Mucosa of rectum (tissue), 2 donors: ENCODE measurements at regions not wholly inside any gene's neighbourhood (a gene's known extent, or its start where the extent isn't known, plus 50 kb on each side); places are given as distances from the start of the nearest gene placed in this dataset.

Experiments used
- H3K27ac ChIP-seq, 2 donors: one replicate each; pipeline ENCODE4 v1.7.0; 2013; ENCODE audit warnings: inconsistent platforms in 2 of 2, low read depth in 2 of 2, low read length in 2 of 2
- H3K27me3 ChIP-seq, 2 donors: one replicate each; pipeline ENCODE4 v1.7.0; 2013; ENCODE audit warnings: low read length in 2 of 2; ENCODE audit not compliant: control insufficient read depth in 2 of 2, insufficient read depth in 2 of 2
- H3K36me3 ChIP-seq, 2 donors: one replicate each; pipeline ENCODE4 v1.7.0; 2013; ENCODE audit warnings: low read length in 2 of 2; ENCODE audit not compliant: control insufficient read depth in 2 of 2, insufficient read depth in 2 of 2
- H3K4me1 ChIP-seq, 2 donors: one replicate each; pipeline ENCODE4 v1.7.0; 2013; ENCODE audit warnings: low read length in 2 of 2, mild to moderate bottlenecking in 1 of 2; ENCODE audit not compliant: control insufficient read depth in 2 of 2, insufficient read depth in 2 of 2
- H3K4me3 ChIP-seq, 2 donors: one replicate each; pipeline ENCODE4 v1.7.0; 2013; ENCODE audit warnings: low read length in 2 of 2
- H3K9ac ChIP-seq, 2 donors: one replicate each; pipeline ENCODE4 v1.7.0; 2013; ENCODE audit warnings: low read length in 2 of 2, low read depth in 1 of 2, mild to moderate bottlenecking in 1 of 2
- H3K9me3 ChIP-seq, 2 donors: one replicate each; pipeline ENCODE4 v1.7.0; 2013; ENCODE audit warnings: low read length in 2 of 2; ENCODE audit not compliant: control insufficient read depth in 2 of 2
- donor health status: healthy.
- donor health status: Normal muscosa, but diverticular disease.

DNA sequence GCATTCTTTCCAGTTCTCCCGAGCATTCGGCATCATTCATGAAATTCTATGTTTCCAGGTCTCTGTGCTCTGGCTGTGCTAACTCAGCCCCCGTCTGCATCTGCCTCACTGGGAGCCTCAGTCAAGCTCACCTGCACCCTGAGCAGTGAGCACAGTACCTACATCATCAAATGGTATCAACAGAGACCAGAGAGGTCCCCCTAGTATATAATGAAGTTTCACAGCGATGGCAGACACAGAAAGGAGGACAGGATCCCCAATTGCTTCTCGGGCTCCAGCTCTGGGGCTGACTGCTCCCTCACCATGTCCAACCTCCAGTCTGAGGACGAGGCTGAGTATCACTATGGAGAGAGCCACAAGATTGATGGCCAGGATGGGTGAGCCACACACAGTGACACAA lies 52.8 kb upstream of the IGLL5 start:
- H3K9me3 ChIP-seq, result no peaks in the 10 kb centered on the region
- H3K4me3 ChIP-seq, result no peak overlapping the region
- H3K4me1 ChIP-seq, result no peaks in the 10 kb centered on the region
- no peak overlapping the region for H3K27ac ChIP-seq
- no peak overlapping the region for H3K9ac ChIP-seq
- peaks cover 0 to 4% of the 10 kb centered on the region in 2 donors for H3K27me3 ChIP-seq
- H3K36me3 ChIP-seq, result no peaks in the 10 kb centered on the region

DNA sequence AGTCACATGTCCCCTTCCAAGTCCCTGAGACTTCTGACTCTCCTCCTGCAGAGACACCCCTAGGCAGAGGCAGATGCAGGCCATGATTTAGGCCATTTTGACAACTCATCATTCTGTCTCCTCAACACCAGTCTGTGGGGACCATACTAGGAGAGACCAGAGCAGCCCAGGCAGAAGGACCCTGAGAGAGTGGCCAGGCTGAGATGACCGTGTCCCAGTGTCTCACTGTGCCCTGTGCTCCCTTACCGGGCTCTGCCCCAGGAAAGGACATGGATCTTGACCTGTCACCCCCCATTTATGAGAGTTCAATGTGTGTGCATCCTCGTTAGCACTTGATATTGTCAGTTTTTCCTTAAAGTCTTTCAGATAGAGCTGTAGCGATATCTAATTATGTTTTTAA lies 52.4 kb upstream of the IGLL5 start:
- Histone ChIP-seq H3K27ac (no peak overlapping the region), H3K36me3 (no peaks in the 10 kb centered on the region), H3K4me1 (no peaks in the 10 kb centered on the region), H3K9me3 (no peaks in the 10 kb centered on the region), H3K9ac (no peak overlapping the region), H3K27me3 (peaks cover 0 to 2% of the 10 kb centered on the region in 2 donors), H3K4me3 (no peak overlapping the region)

DNA sequence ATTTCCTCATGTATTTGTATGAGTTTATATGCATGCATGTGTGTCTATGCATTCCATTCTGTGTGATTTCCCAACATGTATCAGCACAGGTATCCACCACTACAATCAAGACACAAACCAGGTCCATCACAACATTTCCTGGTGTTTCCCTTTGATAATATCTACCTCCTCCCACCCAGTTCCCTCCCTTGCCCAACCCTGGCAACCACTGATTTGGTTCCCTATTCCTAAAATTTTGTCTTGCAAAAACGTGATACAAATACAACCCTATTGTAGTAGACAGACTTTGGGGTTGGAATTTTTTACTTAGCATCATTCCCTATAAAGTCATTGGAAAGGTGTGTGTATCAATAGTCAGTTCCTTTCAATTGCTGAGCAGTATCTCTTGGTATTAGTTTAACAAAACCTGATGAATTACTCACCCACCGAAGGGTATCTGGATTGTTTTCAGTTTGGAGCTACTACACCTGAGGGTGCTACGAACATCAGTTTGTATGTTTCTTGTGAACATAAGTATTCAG lies 51.8 kb upstream of the IGLL5 start:
- Histone ChIP-seq H3K9me3 (no peaks in the 10 kb centered on the region), H3K27me3 (no peaks in the 10 kb centered on the region), H3K4me1 (no peaks in the 10 kb centered on the region), H3K4me3 (no peak overlapping the region), H3K27ac (no peak overlapping the region), H3K36me3 (no peaks in the 10 kb centered on the region), H3K9ac (no peak overlapping the region)

DNA sequence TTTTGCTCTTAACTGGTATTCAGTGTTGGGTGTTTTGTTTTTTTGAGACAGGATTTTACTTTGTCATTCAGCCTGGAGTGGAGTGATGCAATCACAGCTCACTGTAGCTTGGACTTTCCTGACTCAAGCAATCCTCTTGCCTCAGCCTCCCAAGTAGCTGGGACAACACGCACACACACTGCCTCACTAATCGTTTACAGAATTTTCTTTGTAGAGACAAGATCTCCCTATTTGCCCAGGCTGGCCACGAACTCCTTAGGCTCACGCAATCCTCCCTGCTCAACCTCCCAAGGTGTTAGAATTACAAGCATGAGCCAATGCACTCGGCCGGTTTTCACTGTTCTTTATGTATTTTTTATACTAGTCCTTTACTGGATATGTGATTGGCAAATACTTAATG lies 51.0 kb upstream of the IGLL5 start:
- Histone ChIP-seq H3K9me3 (no peaks in the 10 kb centered on the region), H3K4me3 (no peak overlapping the region), H3K9ac (no peak overlapping the region), H3K36me3 (no peaks in the 10 kb centered on the region), H3K4me1 (no peaks in the 10 kb centered on the region), H3K27ac (no peak overlapping the region), H3K27me3 (no peaks in the 10 kb centered on the region)
